ENCODE measurements at regions not wholly inside any gene's neighbourhood (a gene's known extent, or its start where the extent isn't known, plus 50 kb on each side); places are given as distances from the start of the nearest gene placed in this dataset.

DNA sequence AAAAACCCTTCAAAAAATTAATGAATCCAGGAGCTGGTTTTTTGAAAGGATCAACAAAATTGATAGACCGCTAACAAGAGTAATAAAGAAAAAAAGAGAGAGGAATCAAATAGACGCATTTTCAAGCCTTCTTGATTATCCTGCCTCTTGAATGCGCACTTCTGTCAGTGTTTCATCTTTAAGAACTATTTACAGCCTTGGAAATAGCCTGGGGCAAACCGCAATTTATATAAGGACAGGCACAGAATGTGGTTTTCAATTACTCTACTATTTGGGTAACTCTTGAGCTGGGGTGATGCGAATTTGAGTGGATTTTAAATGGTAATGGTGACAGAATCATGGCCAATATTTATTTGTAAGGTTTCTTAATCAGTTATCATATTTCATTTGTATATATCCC lies 179.1 kb upstream of the OTX2 start:
- no peak for DNase-seq (ENCODE audit: insufficient read length)
- FAIRE-seq = no peak
- TF ChIP-seq POLR2AphosphoS5 (IDR thresholded peaks at IDR 0.05; ENCODE audit: low read depth, low read length) (no peak), POLR2A (IDR thresholded peaks at IDR 0.05; ENCODE audit: low read depth, low read length) (no peak), TAF1 (IDR thresholded peaks at IDR 0.05; ENCODE audit: borderline replicate concordance, low read depth, low read length) (no peak)

DNA sequence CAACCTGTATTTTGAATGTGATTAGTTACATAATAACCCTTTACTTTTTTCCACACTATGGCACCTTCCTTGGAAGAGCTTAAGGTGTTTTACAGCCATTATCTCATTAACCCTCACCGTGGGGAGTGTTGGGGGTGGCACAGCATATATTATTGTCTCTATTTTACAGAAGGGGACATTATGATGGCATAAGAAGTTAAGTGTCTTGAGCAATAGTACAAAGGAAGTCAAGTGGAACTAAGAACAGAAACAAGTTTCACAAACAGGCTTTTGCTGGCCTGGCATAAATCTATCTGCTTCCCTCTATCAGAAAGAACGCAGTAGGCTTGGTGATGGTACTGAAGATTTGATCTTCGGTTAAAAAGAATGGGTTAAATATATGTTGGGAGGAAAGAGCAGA lies 169.7 kb upstream of the OTX2 start:
- FAIRE-seq = no peak
- TF ChIP-seq TAF1 (IDR thresholded peaks at IDR 0.05; ENCODE audit: borderline replicate concordance, low read depth, low read length) = no peak
- no peak for TF ChIP-seq POLR2AphosphoS5 (IDR thresholded peaks at IDR 0.05; ENCODE audit: low read depth, low read length)
- no peak for TF ChIP-seq POLR2A (IDR thresholded peaks at IDR 0.05; ENCODE audit: low read depth, low read length)
- no peak for DNase-seq (ENCODE audit: insufficient read length)

DNA sequence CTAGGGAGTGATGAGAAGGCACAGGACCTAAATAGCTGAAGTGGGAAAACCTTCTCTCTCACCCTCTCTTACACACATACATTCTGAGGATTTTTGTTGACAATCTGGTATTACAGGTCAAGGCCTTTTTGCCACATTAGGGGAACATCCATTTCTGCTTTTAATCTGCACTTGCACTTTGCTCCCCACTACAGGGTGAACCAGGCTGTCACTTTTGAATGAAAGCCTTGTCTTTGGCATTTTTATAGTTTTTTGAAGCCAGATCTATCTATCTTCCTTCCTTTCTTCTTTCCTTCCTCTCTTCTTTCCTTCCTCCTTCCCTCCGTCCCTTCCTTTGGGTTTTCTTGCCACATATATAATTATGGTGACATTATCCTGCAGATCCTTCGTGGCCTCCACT lies 165.9 kb upstream of the OTX2 start:
- no peak for DNase-seq (ENCODE audit: insufficient read length)
- TF ChIP-seq TAF1 (IDR thresholded peaks at IDR 0.05; ENCODE audit: borderline replicate concordance, low read depth, low read length) (no peak), POLR2AphosphoS5 (IDR thresholded peaks at IDR 0.05; ENCODE audit: low read depth, low read length) (no peak), POLR2A (IDR thresholded peaks at IDR 0.05; ENCODE audit: low read depth, low read length) (no peak)
- FAIRE-seq = no peak

DNA sequence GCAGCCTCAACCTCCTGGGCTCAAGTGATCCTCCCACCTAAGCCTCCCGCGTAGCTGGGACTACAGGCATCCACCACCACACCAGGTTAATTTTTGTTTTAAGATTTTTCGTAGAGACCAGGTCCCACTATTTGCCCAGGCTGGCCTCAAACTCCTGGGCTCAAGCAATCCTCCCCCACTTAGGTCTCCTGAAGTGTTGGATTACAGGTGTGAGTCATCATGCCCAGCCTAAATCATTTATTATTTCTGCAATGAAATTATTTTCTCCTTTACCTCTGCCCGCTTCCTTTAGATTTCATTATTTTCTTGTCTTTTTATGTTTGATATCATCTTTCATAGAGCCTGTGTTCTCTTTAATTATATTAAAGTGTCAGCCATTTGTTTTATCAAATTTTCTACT lies 165.2 kb upstream of the OTX2 start:
- DNase-seq (ENCODE audit: insufficient read length) = no peak
- TF ChIP-seq POLR2A (IDR thresholded peaks at IDR 0.05; ENCODE audit: low read depth, low read length) (no peak), POLR2AphosphoS5 (IDR thresholded peaks at IDR 0.05; ENCODE audit: low read depth, low read length) (no peak), TAF1 (IDR thresholded peaks at IDR 0.05; ENCODE audit: borderline replicate concordance, low read depth, low read length) (no peak)
- no peak for FAIRE-seq

DNA sequence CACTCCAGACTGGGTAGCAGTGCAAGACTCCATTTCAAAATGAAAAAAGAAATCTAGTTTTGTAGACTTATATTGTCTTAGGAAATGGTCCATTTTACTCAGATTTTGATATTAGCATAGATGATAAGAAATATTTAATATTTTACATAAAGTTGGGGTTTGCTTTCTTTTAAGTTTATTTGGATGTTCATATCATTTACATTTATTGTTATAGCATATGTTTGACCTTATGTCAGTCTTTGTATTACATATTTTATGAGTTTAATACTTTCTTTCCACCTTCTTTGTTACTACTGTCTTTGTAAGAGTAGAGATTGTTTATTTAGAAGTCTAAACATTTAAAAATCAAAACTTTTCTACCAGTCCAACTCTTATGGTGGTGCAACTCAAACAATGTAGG lies 162.7 kb upstream of the OTX2 start:
- DNase-seq (ENCODE audit: insufficient read length) (no peak), FAIRE-seq (no peak)
- TF ChIP-seq TAF1 (IDR thresholded peaks at IDR 0.05; ENCODE audit: borderline replicate concordance, low read depth, low read length) (no peak), POLR2A (IDR thresholded peaks at IDR 0.05; ENCODE audit: low read depth, low read length) (no peak), POLR2AphosphoS5 (IDR thresholded peaks at IDR 0.05; ENCODE audit: low read depth, low read length) (no peak)

DNA sequence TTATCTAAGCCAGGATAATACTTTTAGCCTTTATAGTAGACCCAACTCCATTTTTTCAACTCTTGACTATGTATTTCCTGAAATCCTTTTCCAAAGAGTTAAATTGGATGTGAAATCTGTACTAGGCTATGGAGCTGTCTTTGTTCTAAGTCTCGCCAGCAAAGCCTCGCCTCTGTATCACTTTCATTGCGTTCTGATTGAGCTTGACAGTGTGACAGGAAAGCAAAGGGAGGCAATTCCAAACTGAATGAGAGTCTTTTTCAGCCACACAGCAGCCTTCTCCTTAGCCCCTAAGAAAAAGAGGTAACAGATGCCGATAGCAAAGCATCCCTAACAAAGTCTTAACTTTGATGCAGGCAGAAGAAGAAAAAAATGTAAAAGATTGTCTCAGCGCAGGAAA lies 154.6 kb upstream of the OTX2 start:
- no peak for FAIRE-seq
- no peak for DNase-seq (ENCODE audit: insufficient read length)
- TF ChIP-seq POLR2AphosphoS5 (IDR thresholded peaks at IDR 0.05; ENCODE audit: low read depth, low read length) (no peak), POLR2A (IDR thresholded peaks at IDR 0.05; ENCODE audit: low read depth, low read length) (no peak), TAF1 (IDR thresholded peaks at IDR 0.05; ENCODE audit: borderline replicate concordance, low read depth, low read length) (no peak)

DNA sequence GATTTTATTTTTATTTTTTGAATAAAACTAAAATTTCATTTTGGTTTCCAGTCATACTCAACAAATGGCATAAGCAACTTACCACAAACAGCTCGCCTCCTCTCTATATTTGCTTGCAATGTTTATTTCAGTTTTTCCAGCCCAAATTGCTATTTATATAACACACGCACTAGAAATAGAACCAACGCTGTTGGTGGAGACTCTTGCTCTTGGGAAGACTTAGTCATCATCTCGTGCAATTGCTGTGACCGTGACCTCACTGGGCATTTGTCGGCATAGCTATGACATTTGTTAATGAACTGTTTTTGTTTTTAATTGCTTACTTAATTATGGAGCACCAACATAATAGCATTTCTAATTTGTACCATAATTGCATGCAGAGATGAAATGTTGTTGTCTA lies 153.1 kb upstream of the OTX2 start:
- TF ChIP-seq TAF1 (IDR thresholded peaks at IDR 0.05; ENCODE audit: borderline replicate concordance, low read depth, low read length) = no peak
- no peak for TF ChIP-seq POLR2AphosphoS5 (IDR thresholded peaks at IDR 0.05; ENCODE audit: low read depth, low read length)
- TF ChIP-seq POLR2A (IDR thresholded peaks at IDR 0.05; ENCODE audit: low read depth, low read length) = no peak
- FAIRE-seq (no peak), DNase-seq (ENCODE audit: insufficient read length) (no peak)

DNA sequence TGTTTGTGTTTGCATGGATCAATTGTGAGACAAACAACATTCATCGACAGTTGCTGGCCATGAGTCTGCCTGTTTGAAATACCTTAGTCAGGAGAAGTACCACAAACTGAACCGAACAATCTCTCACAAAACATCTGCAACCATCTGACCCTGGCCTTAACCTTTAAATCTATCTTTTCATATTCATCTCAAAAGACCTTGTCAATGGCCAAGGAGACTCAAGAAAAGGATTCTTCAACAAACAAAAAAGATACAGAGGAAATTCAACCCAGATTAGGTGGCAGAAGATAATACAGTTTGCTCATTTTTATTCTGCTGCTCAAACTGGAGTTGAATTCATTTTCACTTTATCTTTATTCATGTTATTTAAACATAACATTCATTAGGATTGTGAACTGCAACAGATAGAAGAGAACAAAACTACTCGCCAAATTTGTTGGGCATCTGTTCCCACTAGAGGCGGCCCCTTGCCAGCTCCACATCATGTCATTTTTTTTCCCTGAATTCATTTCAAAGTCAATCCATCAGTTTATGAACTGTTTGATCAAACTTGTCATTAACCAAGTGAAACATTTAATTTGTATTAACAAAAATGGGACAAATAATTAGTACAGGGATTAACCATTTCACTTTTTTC lies 152.3 kb upstream of the OTX2 start:
- FAIRE-seq (no peak), DNase-seq (ENCODE audit: insufficient read length) (no peak)
- no peak for TF ChIP-seq TAF1 (IDR thresholded peaks at IDR 0.05; ENCODE audit: borderline replicate concordance, low read depth, low read length)
- no peak for TF ChIP-seq POLR2A (IDR thresholded peaks at IDR 0.05; ENCODE audit: low read depth, low read length)
- no peak for TF ChIP-seq POLR2AphosphoS5 (IDR thresholded peaks at IDR 0.05; ENCODE audit: low read depth, low read length)

DNA sequence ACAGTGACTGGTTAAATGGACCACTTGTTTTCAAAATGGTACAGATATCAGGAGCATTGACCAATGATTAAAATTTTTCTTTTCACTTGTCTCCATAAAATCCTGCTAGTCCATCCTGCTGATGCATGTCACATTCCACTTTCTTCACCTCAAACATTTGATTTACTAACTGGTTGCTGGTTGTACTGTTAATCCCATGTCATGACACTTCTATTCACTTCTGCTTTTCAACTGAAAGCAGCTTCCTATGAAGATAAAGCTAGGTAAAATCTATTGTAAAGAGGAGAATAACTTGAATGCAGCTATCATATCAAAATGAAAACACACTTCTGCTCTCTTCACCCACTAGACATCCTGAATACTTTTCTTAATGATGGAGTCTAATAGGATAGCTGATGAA lies 149.6 kb upstream of the OTX2 start:
- DNase-seq (ENCODE audit: insufficient read length) = no peak
- no peak for FAIRE-seq
- TF ChIP-seq POLR2A (IDR thresholded peaks at IDR 0.05; ENCODE audit: low read depth, low read length) (no peak), TAF1 (IDR thresholded peaks at IDR 0.05; ENCODE audit: borderline replicate concordance, low read depth, low read length) (no peak), POLR2AphosphoS5 (IDR thresholded peaks at IDR 0.05; ENCODE audit: low read depth, low read length) (no peak)

DNA sequence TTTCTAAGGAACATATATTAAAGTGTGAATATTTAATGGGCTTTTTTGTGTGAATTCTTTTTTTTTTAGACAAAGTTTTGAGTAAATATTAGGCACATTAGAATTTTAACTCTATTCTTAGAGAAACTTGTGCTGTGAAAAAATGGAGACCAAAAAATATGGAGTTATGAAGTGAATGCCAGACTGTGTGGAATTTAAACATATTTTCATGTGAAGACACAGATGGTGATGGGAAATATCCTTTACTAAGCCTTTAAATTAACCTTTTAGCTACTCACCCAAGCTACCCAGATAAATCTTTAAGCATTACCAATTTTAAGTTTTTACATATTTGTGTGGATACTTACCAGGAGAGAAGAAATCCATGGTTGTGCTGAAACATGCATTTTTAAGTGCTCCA lies 148.8 kb upstream of the OTX2 start:
- DNase-seq (ENCODE audit: insufficient read length) (no peak), FAIRE-seq (no peak)
- no peak for TF ChIP-seq POLR2AphosphoS5 (IDR thresholded peaks at IDR 0.05; ENCODE audit: low read depth, low read length)
- TF ChIP-seq TAF1 (IDR thresholded peaks at IDR 0.05; ENCODE audit: borderline replicate concordance, low read depth, low read length) = no peak
- no peak for TF ChIP-seq POLR2A (IDR thresholded peaks at IDR 0.05; ENCODE audit: low read depth, low read length)

DNA sequence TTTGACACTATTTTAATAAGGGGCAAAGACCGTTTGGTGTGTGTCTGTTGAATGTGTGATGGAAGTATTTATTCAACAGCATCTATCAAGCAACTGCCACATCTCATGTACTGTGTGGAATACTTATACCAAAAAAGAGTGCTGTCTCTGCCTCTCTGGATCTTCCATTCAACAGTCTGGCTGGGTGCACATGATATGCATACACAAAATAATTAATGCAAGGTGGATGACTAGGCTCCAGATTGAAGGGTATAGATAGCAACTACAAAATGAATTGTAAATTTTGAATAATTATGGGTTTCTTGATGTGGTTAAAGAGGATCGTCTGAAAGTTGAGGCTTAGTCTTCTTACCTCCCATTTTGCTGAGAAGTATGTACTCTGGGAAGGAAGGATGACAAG lies 145.9 kb upstream of the OTX2 start:
- DNase-seq (ENCODE audit: insufficient read length) = no peak
- FAIRE-seq = no peak
- no peak for TF ChIP-seq POLR2AphosphoS5 (IDR thresholded peaks at IDR 0.05; ENCODE audit: low read depth, low read length)
- no peak for TF ChIP-seq TAF1 (IDR thresholded peaks at IDR 0.05; ENCODE audit: borderline replicate concordance, low read depth, low read length)
- TF ChIP-seq POLR2A (IDR thresholded peaks at IDR 0.05; ENCODE audit: low read depth, low read length) = no peak

DNA sequence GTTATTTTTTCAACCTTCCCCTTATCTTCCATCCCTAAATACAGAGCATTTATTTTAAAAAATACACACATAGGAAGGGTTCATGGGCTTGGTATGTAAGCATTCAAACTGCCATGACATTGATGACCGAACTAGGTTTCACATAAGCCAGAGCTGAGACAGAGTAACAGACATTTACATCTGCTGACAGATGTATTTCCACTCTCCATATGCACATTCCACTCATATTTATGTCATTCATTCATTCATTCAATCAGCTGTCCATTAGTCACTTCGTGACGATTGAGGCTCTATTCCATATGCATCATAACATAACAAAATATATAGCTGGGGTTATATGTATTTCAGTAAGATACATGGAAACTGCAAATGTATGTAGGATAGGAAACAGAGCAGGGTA lies 145.5 kb upstream of the OTX2 start:
- FAIRE-seq (no peak), DNase-seq (ENCODE audit: insufficient read length) (no peak)
- TF ChIP-seq POLR2A (IDR thresholded peaks at IDR 0.05; ENCODE audit: low read depth, low read length) = no peak
- TF ChIP-seq TAF1 (IDR thresholded peaks at IDR 0.05; ENCODE audit: borderline replicate concordance, low read depth, low read length) = no peak
- no peak for TF ChIP-seq POLR2AphosphoS5 (IDR thresholded peaks at IDR 0.05; ENCODE audit: low read depth, low read length)

Data from GM12892 (cell line).